HUES6 (cell line): ENCODE measurements at regions not wholly inside any gene's neighbourhood (a gene's known extent, or its start where the extent isn't known, plus 50 kb on each side); places are given as distances from the start of the nearest gene placed in this dataset.

Experiments used
- H3K27ac ChIP-seq: 2 replicates; pipeline ENCODE4 v1.7.0; 2013; ENCODE audit warnings: low read depth, mild to moderate bottlenecking, low read length, inconsistent platforms
- H3K27me3 ChIP-seq: 2 replicates; pipeline ENCODE4 v1.6.1; 2013; ENCODE audit warnings: low read length; ENCODE audit not compliant: control insufficient read depth, insufficient read depth
- H3K36me3 ChIP-seq: 2 replicates; pipeline ENCODE4 v1.6.1; 2013; ENCODE audit warnings: low read length; ENCODE audit not compliant: control insufficient read depth, insufficient read depth
- H3K4me1 ChIP-seq: 2 replicates; pipeline ENCODE4 v1.6.1; 2013; ENCODE audit warnings: low read length; ENCODE audit not compliant: control insufficient read depth, insufficient read depth
- H3K4me3 ChIP-seq: 2 replicates; pipeline ENCODE4 v1.5.1; 2013; ENCODE audit warnings: low read depth, low read length
- H3K9ac ChIP-seq: one replicate; pipeline ENCODE4 v1.6.1; 2013; ENCODE audit warnings: mild to moderate bottlenecking, low read length
- H3K9me3 ChIP-seq: 2 replicates; pipeline ENCODE4 v1.6.1; 2013; ENCODE audit warnings: low read depth, low read length; ENCODE audit not compliant: control insufficient read depth, insufficient read depth

DNA sequence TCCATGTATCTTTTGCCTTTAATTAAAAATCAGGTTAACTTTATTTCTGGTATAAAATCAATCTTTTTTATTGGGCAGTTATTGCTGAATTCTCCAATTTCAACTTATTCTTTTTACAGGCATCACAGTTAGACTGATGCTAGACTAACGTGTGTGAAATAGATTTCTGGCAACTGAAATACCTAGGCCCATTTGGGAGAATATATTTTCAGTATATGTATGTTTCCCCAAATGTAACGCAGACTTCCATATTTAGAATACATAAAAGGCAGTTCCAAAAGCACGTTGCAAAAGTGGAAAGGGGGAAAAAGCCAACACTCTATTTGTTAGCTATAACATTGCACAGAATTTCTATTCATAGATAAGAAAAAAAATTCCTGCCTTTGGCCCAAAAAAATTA lies 297.0 kb downstream of the ATP23 start:
- Histone ChIP-seq H3K4me3 (no peak overlapping the region), H3K4me1 (peaks cover 3% of the 10 kb centered on the region; the same call in 1 of the 2 replicates), H3K27me3 (no peaks in the 10 kb centered on the region)

DNA sequence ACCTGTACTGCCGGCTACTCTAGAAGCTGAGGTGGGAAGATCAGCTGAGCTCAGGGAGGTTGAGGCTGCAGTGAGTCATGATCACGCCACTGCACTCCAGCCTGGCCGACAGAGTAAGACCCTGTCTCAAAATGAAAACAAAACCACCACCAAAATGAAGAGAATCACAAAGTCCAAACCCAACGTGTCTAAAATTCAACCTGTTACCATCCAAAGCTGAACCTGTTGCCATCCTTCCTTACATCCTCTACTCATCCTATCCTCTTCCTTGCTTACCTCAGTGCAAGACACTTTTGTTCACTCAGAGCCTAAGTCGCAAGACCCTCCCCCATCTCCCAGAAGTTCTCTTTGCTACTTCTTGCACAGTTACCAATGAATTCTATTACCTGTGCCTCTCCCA lies 299.7 kb downstream of the ATP23 start:
- H3K4me1 ChIP-seq, result peaks cover 5% of the 10 kb centered on the region; the same call in 1 of the 2 replicates
- no peaks in the 10 kb centered on the region for H3K27me3 ChIP-seq
- H3K4me3 ChIP-seq, result no peak overlapping the region
- no peaks in the 10 kb centered on the region for H3K9me3 ChIP-seq
- no peak overlapping the region for H3K9ac ChIP-seq
- H3K36me3 ChIP-seq, result no peaks in the 10 kb centered on the region
- no peak overlapping the region for H3K27ac ChIP-seq

More for the DNA sequence above, 297.0 kb downstream of the ATP23 start:
- H3K9ac ChIP-seq, result no peak overlapping the region
- no peak overlapping the region for H3K27ac ChIP-seq
- H3K9me3 ChIP-seq, result no peaks in the 10 kb centered on the region
- H3K36me3 ChIP-seq, result no peaks in the 10 kb centered on the region

DNA sequence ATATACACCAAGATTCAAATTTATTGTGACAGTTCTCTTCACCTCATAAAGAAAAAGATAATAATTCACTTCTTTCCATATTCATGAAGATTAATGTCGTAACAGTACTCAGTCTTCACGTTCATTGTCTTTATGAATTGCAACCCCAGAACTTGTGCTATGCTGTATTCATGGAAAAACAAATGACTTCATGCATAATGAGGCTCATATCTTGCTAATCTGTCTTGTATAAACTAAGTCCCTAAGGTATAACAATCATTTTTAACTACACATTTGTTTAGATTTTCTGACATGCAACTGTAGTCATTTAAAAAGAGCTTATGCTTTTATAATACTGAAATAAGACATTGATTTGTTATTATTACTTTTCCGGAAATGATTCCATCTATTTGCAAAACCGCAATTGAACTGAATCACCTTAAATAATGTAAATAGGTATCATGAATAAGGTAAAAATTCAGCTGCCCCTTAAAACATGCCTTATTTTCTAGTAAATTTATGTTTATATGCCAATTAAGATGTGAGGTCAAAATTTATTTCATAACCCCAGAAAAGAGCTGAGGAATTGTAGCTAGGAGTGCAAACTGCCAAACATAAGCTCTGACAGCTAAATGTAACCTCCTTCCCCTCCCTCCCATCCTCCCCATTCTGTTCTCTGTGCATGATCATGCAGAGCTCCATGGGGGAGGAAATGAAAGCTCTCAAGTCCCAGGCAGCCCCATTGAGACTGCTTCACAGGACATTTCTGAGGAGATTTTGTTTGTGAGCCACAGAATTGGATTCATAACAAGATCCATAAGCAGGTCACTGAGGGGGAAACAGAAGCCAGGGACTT lies 301.6 kb downstream of the ATP23 start:
- Histone ChIP-seq H3K9ac (no peak overlapping the region), H3K4me3 (no peak overlapping the region), H3K9me3 (no peaks in the 10 kb centered on the region), H3K27me3 (no peaks in the 10 kb centered on the region), H3K4me1 (peaks cover 5% of the 10 kb centered on the region; the same call in 1 of the 2 replicates), H3K27ac (no peak overlapping the region), H3K36me3 (no peaks in the 10 kb centered on the region)

DNA sequence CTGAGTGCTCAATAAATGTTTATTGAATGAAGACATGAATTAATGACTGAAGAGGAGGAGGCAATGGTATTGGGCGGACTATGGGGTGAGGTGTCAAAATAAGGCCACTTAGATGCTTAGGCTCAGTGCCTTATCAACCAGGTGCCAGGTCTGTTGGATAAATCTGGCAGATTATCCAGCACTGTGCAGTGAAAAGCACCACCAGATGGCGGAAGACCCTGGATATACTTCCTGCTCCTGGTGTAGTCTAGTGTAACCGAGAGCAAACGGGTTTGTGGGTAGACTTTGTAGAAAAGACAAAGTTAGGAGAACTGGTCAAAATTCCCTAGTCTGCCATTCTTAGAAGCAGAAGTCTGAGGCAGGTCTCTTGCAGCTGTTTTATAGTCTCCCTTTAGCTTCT lies 306.3 kb downstream of the ATP23 start:
- H3K27ac ChIP-seq, result no peak overlapping the region
- peaks cover 5% of the 10 kb centered on the region; the same call in 1 of the 2 replicates for H3K4me1 ChIP-seq
- no peak overlapping the region for H3K9ac ChIP-seq
- H3K27me3 ChIP-seq, result no peaks in the 10 kb centered on the region
- no peaks in the 10 kb centered on the region for H3K9me3 ChIP-seq
- no peak overlapping the region for H3K4me3 ChIP-seq
- H3K36me3 ChIP-seq, result no peaks in the 10 kb centered on the region

DNA sequence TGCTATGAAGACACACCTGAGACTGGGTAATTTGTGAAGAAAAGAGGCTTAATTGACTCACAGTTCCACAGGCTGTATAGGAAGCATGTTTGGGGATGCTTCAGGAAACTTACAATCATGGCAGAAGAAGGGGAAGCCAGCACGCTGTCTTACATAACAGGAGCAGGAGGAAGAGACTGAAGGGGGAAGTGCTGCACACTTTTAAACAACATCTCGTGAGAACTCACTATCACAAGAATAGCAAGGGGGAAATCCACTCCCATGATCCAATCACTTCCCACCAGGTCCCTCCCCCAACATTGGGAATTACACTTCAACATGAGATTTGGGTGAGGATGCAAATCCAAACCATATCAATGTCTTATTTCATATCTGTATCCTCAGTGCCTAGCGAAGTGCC lies 307.2 kb downstream of the ATP23 start:
- Histone ChIP-seq H3K4me3 (no peak overlapping the region), H3K27ac (no peak overlapping the region), H3K9me3 (no peaks in the 10 kb centered on the region), H3K9ac (no peak overlapping the region), H3K27me3 (no peaks in the 10 kb centered on the region), H3K36me3 (no peaks in the 10 kb centered on the region), H3K4me1 (no peaks in the 10 kb centered on the region)

DNA sequence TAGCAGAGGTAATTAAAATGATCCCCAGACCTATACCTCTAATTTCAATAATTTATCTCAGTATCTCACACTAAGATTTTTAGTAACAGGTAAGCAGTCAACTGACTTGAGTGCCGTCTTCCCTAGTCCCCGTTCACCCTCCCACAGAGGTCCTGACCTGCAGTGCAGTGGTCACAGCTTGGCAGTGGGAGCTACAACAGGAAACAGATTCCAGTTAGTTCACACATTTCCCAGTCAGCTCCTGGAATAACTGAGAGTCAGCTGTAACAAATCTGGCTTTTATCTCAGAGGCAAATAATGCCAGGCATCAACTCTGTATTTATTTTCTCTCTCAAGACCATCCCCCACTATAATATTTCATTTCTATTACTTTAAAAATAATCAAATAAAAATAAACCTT lies 308.2 kb downstream of the ATP23 start:
- no peak overlapping the region for H3K27ac ChIP-seq
- H3K9me3 ChIP-seq, result no peaks in the 10 kb centered on the region
- H3K9ac ChIP-seq, result no peak overlapping the region
- H3K4me1 ChIP-seq, result no peaks in the 10 kb centered on the region
- H3K36me3 ChIP-seq, result no peaks in the 10 kb centered on the region
- H3K4me3 ChIP-seq, result no peak overlapping the region
- no peaks in the 10 kb centered on the region for H3K27me3 ChIP-seq

DNA sequence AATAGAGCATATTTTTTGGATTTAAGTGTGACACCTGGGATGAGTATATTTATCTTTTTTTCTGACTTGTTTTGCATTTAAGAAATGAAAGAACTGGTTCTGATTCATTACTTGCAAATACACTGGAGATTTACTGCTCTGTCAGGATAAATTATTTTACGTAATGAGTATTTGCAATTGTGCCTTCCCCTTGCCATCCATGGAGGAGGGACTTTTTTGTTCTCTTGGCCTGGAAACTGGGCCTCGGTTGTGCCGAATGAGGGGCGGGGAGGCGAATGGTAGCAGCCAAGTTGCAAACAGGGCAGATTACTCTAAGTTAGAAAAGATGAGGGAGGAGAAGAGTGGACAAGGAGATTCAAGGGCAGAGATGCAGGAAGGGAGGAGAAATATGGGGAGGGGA lies 308.7 kb downstream of the ATP23 start:
- no peaks in the 10 kb centered on the region for H3K36me3 ChIP-seq
- no peaks in the 10 kb centered on the region for H3K4me1 ChIP-seq
- H3K9me3 ChIP-seq, result no peaks in the 10 kb centered on the region
- H3K9ac ChIP-seq, result no peak overlapping the region
- no peak overlapping the region for H3K27ac ChIP-seq
- H3K4me3 ChIP-seq, result no peak overlapping the region
- no peaks in the 10 kb centered on the region for H3K27me3 ChIP-seq

DNA sequence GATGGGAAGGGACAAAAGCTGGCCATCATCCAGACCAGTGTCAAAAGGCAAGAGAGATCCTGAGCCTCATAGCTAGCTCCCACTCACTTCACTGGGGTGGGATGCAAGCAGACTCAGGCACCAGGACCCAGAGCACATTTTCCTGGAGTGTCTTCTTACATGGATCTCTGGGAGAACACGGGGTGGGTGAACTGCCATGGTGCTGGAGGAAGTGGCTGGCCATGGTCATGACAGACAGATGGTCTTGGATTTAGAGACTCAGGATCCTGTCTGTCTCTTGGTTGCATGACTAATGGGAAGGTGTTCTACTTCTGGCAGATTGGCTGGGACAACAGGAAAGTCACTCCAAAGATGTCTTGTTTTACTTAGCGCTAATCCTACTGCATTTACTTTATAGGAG lies 311.5 kb downstream of the ATP23 start:
- Histone ChIP-seq H3K4me1 (no peaks in the 10 kb centered on the region), H3K27me3 (no peaks in the 10 kb centered on the region), H3K4me3 (no peak overlapping the region), H3K9ac (no peak overlapping the region), H3K9me3 (no peaks in the 10 kb centered on the region), H3K36me3 (no peaks in the 10 kb centered on the region), H3K27ac (no peak overlapping the region)

DNA sequence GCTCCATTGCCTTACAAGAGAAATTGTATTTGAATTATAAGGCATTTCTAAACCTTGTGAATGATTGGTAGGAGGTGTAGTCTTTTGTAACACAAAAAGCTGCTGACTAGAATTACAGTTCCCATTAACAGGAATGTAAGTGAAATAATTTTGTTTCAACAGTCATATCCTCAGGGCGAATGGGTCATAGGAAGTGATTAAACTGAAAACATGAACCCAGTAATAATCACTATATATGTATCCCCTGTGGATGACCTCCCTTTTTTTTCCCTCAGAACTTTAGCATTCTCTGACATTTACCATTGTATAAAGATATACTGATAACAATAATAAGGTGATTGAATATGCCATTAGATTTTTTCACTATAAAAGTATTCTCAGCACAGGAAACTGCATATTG lies 312.3 kb downstream of the ATP23 start:
- Histone ChIP-seq H3K27me3 (no peaks in the 10 kb centered on the region), H3K36me3 (no peaks in the 10 kb centered on the region), H3K27ac (no peak overlapping the region), H3K9ac (no peak overlapping the region), H3K4me3 (no peak overlapping the region), H3K9me3 (no peaks in the 10 kb centered on the region), H3K4me1 (no peaks in the 10 kb centered on the region)

DNA sequence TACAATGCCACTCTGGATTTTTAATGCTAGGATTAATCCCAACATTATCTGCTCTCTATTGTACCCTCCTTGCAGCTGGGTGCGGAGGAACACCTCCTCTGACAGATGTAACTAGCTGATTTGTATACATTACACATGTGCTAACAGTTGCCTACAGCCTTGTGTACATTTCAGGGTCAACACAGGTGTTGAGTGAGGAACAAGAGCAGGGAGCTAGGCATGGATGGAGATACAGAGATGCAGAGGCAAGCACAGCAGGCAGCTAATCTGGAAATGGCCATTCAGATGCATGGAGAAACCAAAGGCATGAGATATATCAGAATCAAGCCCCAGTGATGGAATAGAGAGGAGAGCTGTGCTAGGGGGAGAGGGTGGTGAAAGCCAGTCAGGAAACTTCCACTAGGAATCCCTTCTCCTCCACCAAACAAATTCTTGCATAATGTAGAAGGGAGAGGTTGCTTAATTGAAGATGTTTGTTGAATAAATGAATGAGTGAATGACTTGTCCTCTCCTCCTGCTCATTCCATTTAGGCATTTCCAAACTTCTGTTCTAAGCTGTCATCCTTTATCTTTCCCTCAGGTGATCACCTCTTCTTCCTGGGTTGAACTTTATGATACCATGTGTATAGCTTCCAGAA lies 313.2 kb downstream of the ATP23 start:
- Histone ChIP-seq H3K27ac (no peak overlapping the region), H3K36me3 (no peaks in the 10 kb centered on the region), H3K4me3 (no peak overlapping the region), H3K27me3 (no peaks in the 10 kb centered on the region), H3K4me1 (no peaks in the 10 kb centered on the region), H3K9me3 (no peaks in the 10 kb centered on the region), H3K9ac (no peak overlapping the region)

DNA sequence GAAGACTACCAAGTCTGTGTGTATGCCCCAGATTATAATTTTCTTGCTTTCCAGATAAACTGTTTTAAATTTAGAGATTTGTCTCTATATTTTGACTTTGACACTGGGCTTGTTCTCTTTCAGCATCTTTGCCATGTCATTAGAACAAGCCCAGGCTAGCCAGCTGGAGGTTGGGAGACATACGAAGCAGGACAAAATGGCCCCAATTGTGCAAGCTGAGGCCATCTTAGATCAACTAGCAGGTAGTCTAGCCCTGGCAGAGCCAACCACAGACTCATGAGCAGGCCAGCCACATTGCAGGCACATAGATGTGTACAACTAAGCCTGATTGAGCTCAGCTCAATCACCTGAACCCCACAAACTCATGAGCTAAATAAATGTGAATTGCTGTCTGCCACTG lies 321.4 kb downstream of the ATP23 start:
- Histone ChIP-seq H3K4me3 (no peak overlapping the region), H3K9ac (no peak overlapping the region), H3K27ac (no peak overlapping the region), H3K27me3 (no peaks in the 10 kb centered on the region), H3K36me3 (no peaks in the 10 kb centered on the region), H3K9me3 (0 out of 2 replicates have a peak, but pooled peaks cover 2% of the 10 kb centered on the region), H3K4me1 (0 out of 2 replicates have a peak, but pooled peaks cover 3% of the 10 kb centered on the region)
